Gastrocnemius medialis (tissue), 4 donors: ENCODE measurements at regions not wholly inside any gene's neighbourhood (a gene's known extent, or its start where the extent isn't known, plus 50 kb on each side); places are given as distances from the start of the nearest gene placed in this dataset.

Source experiments
- CTCF ChIP-seq, 5 experiments: fragments of 450-650 bp in 3 of 5; fragments of 200-600 bp in 2 of 5; sonication (generic) in 2 of 5; IDR thresholded peaks in 4 of 5; conservative IDR thresholded peaks in 1 of 5; 1 replicate in 4 of 5; 2 replicates in 1 of 5; pipeline ENCODE4 v1.5.1; 2016 to 2019; ENCODE audit warnings: antibody characterized with exemption in 5 of 5, mild to moderate bottlenecking in 3 of 5, moderate library complexity in 3 of 5
- POLR2A ChIP-seq, 2 donors: fragments of 450-650 bp; IDR thresholded peaks; one replicate each; pipeline ENCODE4 v1.6.1; 2017; ENCODE audit warnings: antibody characterized with exemption in 2 of 2, mild to moderate bottlenecking in 2 of 2, moderate library complexity in 2 of 2

DNA sequence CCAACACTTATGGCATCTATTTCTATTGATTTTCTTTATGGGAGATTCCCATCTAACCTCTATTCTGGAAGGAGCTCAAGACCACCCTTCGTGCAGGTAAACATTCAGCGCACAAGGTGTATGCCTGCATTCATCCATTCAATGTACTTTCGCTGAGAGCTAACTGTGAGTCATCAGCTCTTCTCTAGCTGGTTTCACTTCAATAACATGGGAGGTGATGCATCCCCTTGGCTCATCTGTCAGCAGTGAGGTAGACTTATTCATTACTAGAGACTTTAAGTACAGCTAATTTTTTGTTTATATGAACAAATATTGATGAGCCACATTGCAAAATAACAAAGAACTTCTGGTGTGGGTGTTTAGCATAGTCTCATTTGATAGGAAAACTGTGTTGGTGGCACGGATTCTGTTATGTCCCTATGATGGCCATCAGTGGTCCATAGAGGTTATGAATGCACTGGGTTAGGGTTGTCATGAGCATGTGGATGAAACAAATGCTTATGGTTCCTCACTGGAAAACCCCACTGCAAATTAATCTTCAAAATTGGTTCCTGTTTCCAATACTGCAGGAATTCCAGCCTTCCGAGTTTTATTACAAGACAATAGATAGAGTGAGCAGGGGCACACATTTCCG lies 1151.0 kb downstream of the BCL11B start:
- TF ChIP-seq CTCF (IDR thresholded peaks at IDR 0.05 in 4 of 5, conservative IDR thresholded peaks at IDR 0.05 in 1 of 5) (no peak), POLR2A (IDR thresholded peaks at IDR 0.05) (no peak)
